ENCODE measurements at regions not wholly inside any gene's neighbourhood (a gene's known extent, or its start where the extent isn't known, plus 50 kb on each side); places are given as distances from the start of the nearest gene placed in this dataset.

DNA sequence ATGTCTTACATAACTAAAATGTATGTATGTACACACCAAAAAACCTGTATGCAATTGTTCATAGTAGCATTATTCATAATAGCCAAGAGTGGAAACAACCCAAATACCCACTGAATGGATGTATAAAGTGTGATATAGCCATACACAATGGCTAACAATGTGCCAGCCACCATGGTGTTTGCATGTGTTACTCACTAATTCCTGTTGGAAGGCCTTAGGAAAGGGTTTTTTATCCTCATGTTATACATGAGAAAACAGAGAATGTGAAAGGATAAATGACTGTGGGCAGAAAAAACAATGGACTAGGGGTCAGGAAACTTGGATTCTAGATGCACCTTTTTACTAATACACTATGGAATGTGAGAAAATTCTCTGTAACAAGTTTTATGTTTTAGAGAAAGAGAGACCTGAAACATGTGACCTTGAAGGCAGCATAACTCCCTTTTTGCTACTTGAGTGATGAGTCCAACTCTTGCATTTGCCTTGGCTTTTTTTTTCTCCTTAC, 55.7 kb downstream of the TIGD2 start:
- no peak for DNase-seq (ENCODE audit: low spot score)

DNA sequence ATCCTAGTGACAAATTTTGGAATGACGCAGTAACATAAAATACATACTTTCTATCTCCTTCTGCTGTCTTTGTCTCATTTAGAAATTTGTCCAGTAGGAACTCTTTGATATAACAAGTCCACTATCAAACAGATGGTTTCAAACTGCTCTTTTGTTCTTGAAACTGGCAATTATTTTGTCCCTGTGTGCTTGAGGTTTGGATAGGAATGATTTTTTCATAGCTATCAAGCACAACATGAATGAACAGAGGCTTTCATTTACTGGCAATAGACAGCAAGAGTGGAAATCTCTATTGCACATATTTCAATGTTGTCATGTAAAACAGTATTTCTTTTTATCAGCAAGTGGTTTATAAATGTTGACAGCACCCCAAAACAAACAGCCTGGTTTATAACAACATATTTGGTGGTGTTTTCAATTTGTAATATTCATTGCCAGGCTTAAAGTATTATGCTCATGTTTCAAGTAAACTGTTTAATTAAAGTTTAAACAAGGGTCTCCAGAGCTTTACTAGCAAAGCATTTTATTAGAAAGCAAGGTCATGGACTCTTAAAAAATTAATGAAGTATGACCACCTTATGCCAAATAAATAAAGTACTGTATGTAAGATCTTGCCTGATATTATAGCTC, 60.0 kb downstream of the TIGD2 start:
- no peak for DNase-seq (ENCODE audit: low spot score)

DNA sequence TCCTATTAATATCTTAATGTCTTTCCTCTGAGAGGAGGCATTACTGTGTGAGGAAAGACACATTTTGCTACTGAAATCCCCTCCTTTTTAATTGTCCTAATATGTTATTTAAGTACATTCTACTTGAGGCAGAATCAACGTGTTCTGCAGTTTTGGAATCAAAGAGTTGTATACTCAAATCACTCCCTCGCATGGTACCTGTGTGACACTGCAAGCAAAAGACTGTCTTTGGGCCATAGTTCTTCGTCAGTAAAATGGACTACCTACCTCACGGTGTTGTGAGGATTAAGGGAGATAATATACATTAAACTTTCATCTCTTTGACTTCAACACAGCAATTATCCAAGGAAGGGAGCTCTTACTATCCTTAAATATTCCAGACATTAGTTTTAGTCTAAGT, 61.5 kb downstream of the TIGD2 start:
- no peak for DNase-seq (ENCODE audit: low spot score)

DNA sequence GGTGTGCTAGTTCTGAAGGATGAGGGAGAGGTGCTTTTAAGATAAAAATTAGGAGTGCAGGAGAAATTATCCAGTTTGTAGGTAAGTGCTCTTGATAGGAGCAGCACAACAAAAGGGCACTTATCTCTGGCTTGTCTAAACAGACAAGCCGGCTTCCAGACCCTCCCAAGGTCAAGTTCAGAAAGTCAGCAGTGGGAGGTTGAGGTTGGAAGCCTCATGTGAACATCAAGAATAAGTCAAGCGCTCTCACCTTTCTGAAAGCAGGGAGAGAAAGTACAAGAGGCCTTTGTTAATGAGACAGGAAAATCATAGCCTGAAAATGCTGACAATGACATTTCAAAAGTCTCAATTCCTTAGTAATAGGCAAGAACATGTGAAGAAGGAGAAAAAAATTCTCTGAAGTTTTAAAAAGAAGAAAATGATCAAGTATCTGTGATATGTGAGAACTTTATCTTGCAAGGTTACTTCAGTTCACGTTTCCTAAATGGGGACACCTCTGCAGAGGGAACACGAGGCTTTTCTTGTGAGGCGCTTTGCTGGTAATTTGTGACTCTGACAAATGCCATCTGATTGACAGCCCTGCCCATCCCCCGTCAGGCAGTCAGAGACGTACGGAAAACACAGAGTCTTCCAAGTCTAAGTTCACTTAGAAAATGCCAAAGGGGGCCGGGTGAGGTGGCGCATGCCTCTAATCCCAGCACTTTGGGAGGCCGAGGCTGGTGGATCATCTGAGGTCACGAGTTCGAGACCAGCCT, 62.2 kb downstream of the TIGD2 start:
- peak; percentile 80 for DNase-seq (ENCODE audit: low spot score)

DNA sequence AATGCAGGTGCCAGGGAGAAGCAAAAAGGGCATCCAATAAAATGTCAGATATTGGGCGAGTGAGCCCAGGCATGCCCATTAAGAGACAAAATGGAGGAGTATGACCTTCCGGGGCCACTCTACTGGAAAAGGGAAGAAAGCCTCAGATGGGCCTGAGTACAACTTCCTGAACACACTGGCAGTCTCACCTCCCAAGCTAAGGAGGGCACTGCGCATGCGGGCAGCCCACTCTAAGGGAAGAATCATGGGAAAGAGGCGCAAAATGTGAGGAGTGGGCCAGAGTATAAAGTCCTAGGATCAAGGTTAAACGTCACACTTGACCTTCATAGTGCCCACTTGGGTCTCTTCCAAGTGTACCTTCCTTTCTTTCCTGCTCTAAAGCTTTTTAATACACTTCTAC, 63.5 kb downstream of the TIGD2 start:
- no peak for DNase-seq (ENCODE audit: low spot score)

DNA sequence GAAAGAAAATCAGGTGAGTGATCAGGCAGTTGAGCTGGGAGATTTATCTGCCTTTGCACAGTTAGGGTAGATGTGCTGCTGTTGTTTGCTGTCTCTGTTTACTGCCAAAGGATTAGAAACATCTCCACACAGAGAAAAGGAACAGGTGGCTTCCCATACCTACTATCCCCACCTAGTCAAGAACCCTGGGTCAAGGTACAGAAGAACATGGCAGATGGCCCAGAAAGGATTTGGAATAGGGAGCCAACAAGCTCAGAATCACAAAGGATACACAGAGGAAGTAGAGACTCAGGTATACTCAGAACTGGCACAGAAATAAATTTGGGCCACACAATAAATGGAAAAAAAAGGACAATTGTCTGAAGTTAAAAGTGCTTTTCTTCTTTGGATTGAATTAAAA, 64.3 kb downstream of the TIGD2 start:
- DNase-seq (ENCODE audit: low spot score) = no peak

DNA sequence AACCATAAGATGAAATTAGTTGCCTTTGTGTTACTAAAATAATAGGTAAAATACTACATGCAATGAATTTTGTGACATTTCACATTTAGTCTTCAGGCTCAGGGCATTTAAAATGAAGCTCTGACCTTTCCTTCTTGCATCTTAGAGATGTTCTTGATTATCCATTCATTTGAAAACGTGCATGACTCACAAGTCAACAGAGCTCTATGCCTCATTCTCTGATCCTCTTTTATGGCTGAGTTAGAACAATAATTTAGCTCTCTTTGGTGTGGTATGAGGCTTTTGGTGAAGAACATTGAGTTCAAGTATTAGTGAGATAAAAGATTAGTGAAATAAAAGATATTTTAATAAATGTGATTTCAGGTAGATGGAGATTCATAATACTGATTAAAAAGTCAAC, 66.5 kb downstream of the TIGD2 start:
- no peak for DNase-seq (ENCODE audit: low spot score)

DNA sequence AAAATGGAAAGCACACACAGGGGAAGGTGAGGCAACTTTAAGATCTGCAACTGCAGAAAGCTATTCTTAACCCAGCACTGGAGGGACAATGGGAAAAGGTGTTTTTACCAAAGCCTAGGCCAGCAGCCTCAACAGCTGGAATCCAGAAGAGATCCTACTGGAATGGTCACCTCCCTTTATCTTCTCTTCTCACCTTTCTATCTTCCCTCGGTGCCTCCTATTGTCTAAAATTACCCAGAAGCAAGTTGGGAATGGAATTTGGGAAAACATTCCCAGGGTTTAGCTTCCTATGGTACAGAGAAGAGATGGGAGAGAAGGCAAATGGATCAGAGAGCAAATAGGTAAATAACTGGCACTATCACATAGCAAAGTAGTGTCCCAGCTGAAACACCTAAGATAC, 73.1 kb downstream of the TIGD2 start:
- no peak for DNase-seq (ENCODE audit: low spot score)
